WTC11 (cell line): ENCODE measurements at regions not wholly inside any gene's neighbourhood (a gene's known extent, or its start where the extent isn't known, plus 50 kb on each side); places are given as distances from the start of the nearest gene placed in this dataset.

Experiments used
- ATAC-seq: fragments of 200-7000 bp; cut with Tn5 transposase; 2 replicates; pipeline ENCODE4 v1.10.0; 2021; ENCODE audit warnings: mild to moderate bottlenecking, moderate library complexity
- CTCF ChIA-PET: fragments of 300-600 bp; sonication (Branson Sonifier 250); formaldehyde crosslinking; loops from one replicate; lab custom pipeline; 2021; ENCODE audit warnings: antibody characterized with exemption; lab: Charles Lee
- POLR2A ChIA-PET: fragments of 350-600 bp; sonication (Branson Sonifier 250); formaldehyde crosslinking; loops from one replicate; lab custom pipeline; 2021; ENCODE audit warnings: antibody characterized with exemption; lab: Charles Lee
- DNase-seq: peaks from one replicate; pipeline ENCODE4 v3.0.0; 2021; ENCODE audit warnings: low spot score
- H3K27ac Mint-ChIP-seq: 2 replicates; pipeline ENCODE4 v1.8.0; 2021; ENCODE audit warnings: mixed read lengths
- H3K27me3 Mint-ChIP-seq: 2 replicates; pipeline ENCODE4 v1.8.0; 2021; ENCODE audit warnings: low read depth, mild to moderate bottlenecking, moderate library complexity, mixed read lengths
- H3K36me3 Mint-ChIP-seq: 2 replicates; pipeline ENCODE4 v1.8.0; 2021; ENCODE audit warnings: mixed read lengths
- H3K4me1 Mint-ChIP-seq: 2 replicates; pipeline ENCODE4 v1.8.0; 2022; ENCODE audit warnings: mixed read lengths
- H3K4me3 Mint-ChIP-seq: 2 replicates; pipeline ENCODE4 v1.8.0; 2021; ENCODE audit warnings: mild to moderate bottlenecking, moderate library complexity, mixed read lengths
- H3K9me3 Mint-ChIP-seq: 2 replicates; pipeline ENCODE4 v1.8.0; 2021; ENCODE audit warnings: mixed read lengths
- FOXP1 ChIP-seq: sonication (generic); formaldehyde crosslinking; IDR thresholded peaks from 2 replicates; pipeline ENCODE4 v1.8.0; 2022; ENCODE audit warnings: missing genetic modification reagents, mild to moderate bottlenecking, moderate library complexity, borderline replicate concordance
- GABPB1 ChIP-seq: sonication (generic); formaldehyde crosslinking; IDR thresholded peaks from 2 replicates; pipeline ENCODE4 v1.8.1; 2023; ENCODE audit warnings: mild to moderate bottlenecking, missing genetic modification reagents
- GRHL2 ChIP-seq: fragments of 250-450 bp; sonication (Bioruptor Pico); IDR thresholded peaks from 2 replicates; pipeline ENCODE4 v1.8.0; 2022; ENCODE audit warnings: mild to moderate bottlenecking, moderate library complexity; ENCODE audit not compliant: insufficient replicate concordance, severe bottlenecking
- GTF2I ChIP-seq: fragments of 250-450 bp; sonication (Bioruptor Pico); conservative IDR thresholded peaks from 2 replicates; pipeline ENCODE4 v1.4.0; 2021; ENCODE audit warnings: mild to moderate bottlenecking
- IRF2 ChIP-seq: sonication (generic); formaldehyde crosslinking; IDR thresholded peaks from 2 replicates; pipeline ENCODE4 v1.8.0; 2022; ENCODE audit warnings: low read depth, missing genetic modification reagents, borderline replicate concordance
- JAZF1 ChIP-seq: fragments of 250-450 bp; sonication (Bioruptor Pico); IDR thresholded peaks from 2 replicates; pipeline ENCODE4 v1.9.0; 2021; ENCODE audit warnings: moderate library complexity, mild to moderate bottlenecking, inconsistent platforms
- KAT7 ChIP-seq: sonication (generic); formaldehyde crosslinking; IDR thresholded peaks from 2 replicates; pipeline ENCODE4 v1.8.1; 2023; ENCODE audit warnings: missing genetic modification reagents, mild to moderate bottlenecking, borderline replicate concordance
- MXD4 ChIP-seq: fragments of 250-450 bp; sonication (Bioruptor Pico); IDR thresholded peaks from 2 replicates; pipeline ENCODE4 v1.8.0; 2021; ENCODE audit warnings: mild to moderate bottlenecking, moderate library complexity, borderline replicate concordance
- MYBL2 ChIP-seq: sonication (generic); formaldehyde crosslinking; IDR thresholded peaks from 2 replicates; pipeline ENCODE4 v1.8.1; 2023; ENCODE audit warnings: mild to moderate bottlenecking, moderate library complexity, missing genetic modification reagents
- RELA ChIP-seq: sonication (generic); formaldehyde crosslinking; IDR thresholded peaks from 2 replicates; pipeline ENCODE4 v1.8.1; 2022; ENCODE audit warnings: missing genetic modification reagents, mild to moderate bottlenecking, borderline replicate concordance
- RORB ChIP-seq: fragments of 250-450 bp; sonication (Bioruptor Pico); IDR thresholded peaks from 2 replicates; pipeline ENCODE4 v1.9.0; 2021; ENCODE audit warnings: mild to moderate bottlenecking
- SMAD4 ChIP-seq: sonication (generic); formaldehyde crosslinking; IDR thresholded peaks from 2 replicates; pipeline ENCODE4 v1.8.0; 2022; ENCODE audit warnings: mild to moderate bottlenecking, missing genetic modification reagents
- TCF7 ChIP-seq: sonication (generic); formaldehyde crosslinking; IDR thresholded peaks from 2 replicates; pipeline ENCODE4 v1.8.0; 2022; ENCODE audit warnings: mild to moderate bottlenecking, low read depth, missing genetic modification reagents, moderate library complexity
- TEAD4 ChIP-seq: sonication (generic); formaldehyde crosslinking; IDR thresholded peaks from 2 replicates; pipeline ENCODE4 v1.8.0; 2022; ENCODE audit warnings: mild to moderate bottlenecking, missing genetic modification reagents
- ZBTB21 ChIP-seq: sonication (generic); formaldehyde crosslinking; IDR thresholded peaks from 2 replicates; pipeline ENCODE4 v1.8.1; 2023; ENCODE audit warnings: mild to moderate bottlenecking, missing genetic modification reagents, borderline replicate concordance
- ZNF232 ChIP-seq: sonication (generic); formaldehyde crosslinking; IDR thresholded peaks from 2 replicates; pipeline ENCODE4 v1.8.0; 2022; ENCODE audit warnings: mild to moderate bottlenecking, missing genetic modification reagents
- ZNF396 ChIP-seq: fragments of 250-450 bp; sonication (Bioruptor Pico); IDR thresholded peaks from 2 replicates; pipeline ENCODE4 v1.8.0; 2021; ENCODE audit warnings: mild to moderate bottlenecking, moderate library complexity, borderline replicate concordance
- ZNF416 ChIP-seq: fragments of 250-450 bp; sonication (Bioruptor Pico); IDR thresholded peaks from 2 replicates; pipeline ENCODE4 v1.9.0; 2021; ENCODE audit warnings: mild to moderate bottlenecking, inconsistent platforms
- TF ChIP-seq, protein P1 (sequence below): sonication (generic); formaldehyde crosslinking; IDR thresholded peaks from 2 replicates; pipeline ENCODE4 v1.8.1; 2023; ENCODE audit warnings: mild to moderate bottlenecking, missing genetic modification reagents
- TF ChIP-seq, protein P2 (sequence below): sonication (generic); formaldehyde crosslinking; IDR thresholded peaks from 2 replicates; pipeline ENCODE4 v1.8.1; 2023; ENCODE audit warnings: mild to moderate bottlenecking, missing genetic modification reagents, moderate library complexity
- TF ChIP-seq, protein P3 (sequence below): sonication (generic); formaldehyde crosslinking; IDR thresholded peaks from 2 replicates; pipeline ENCODE4 v1.8.0; 2023; ENCODE audit warnings: missing genetic modification reagents
- TF ChIP-seq, protein P4 (sequence below): sonication (generic); formaldehyde crosslinking; IDR thresholded peaks from 2 replicates; pipeline ENCODE4 v1.8.1; 2023; ENCODE audit warnings: mild to moderate bottlenecking, moderate library complexity, missing genetic modification reagents
- TF ChIP-seq, protein P5 (sequence below): sonication (generic); formaldehyde crosslinking; IDR thresholded peaks from 2 replicates; pipeline ENCODE4 v1.8.0; 2022; ENCODE audit warnings: mild to moderate bottlenecking, missing genetic modification reagents
- TF ChIP-seq, protein P6 (sequence below): sonication (generic); formaldehyde crosslinking; IDR thresholded peaks from 2 replicates; pipeline ENCODE4 v1.8.0; 2022; ENCODE audit warnings: mild to moderate bottlenecking, missing genetic modification reagents
- TF ChIP-seq, protein P7 (sequence below): sonication (generic); formaldehyde crosslinking; IDR thresholded peaks from 2 replicates; pipeline ENCODE4 v1.8.1; 2022; ENCODE audit warnings: missing genetic modification reagents, borderline replicate concordance
- TF ChIP-seq, protein P8 (sequence below): sonication (generic); formaldehyde crosslinking; conservative IDR thresholded peaks from 2 replicates; pipeline ENCODE4 v1.8.1; 2022; ENCODE audit warnings: mild to moderate bottlenecking, missing genetic modification reagents

DNA sequence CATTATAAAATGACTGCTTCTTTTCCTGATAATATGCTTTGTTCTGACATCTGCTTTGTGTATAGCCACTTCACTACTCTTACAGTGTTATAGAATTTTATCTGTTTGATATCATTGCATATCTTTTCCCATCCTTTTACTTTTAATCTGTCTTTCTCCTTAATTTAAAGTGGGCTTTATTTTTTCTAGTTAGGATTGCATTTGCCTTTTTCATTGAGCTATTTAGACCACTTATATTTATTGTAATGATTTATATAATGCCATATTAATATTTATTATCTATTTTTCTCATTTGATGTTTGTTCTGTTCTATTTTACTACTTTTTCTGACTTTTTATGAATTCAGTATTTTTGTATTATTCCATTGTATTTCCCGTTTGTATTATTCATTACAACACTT, 758.7 kb downstream of the TMEM182 start:
- CTCF ChIA-PET: no interaction called here
- Mint-ChIP-seq H3K9me3 (peaks cover 22% of the 10 kb centered on the region), H3K4me1 (no peaks in the 10 kb centered on the region), H3K4me3 (no peak overlapping the region), H3K27ac (no peak overlapping the region), H3K27me3 (no peaks in the 10 kb centered on the region), H3K36me3 (peaks cover 5% of the 10 kb centered on the region; the same call in 1 of the 2 replicates)
- DNase-seq (no peak), ATAC-seq (no peak)
- POLR2A ChIA-PET: no interaction called here
- TF ChIP-seq RORB (CRISPR knock-in tag) (no peak), ZNF396 (CRISPR knock-in tag) (no peak), GABPB1 (no peak), MYBL2 (CRISPR knock-in tag) (no peak), FOXP1 (CRISPR knock-in tag) (no peak), KAT7 (CRISPR knock-in tag) (no peak), MXD4 (CRISPR knock-in tag) (no peak), RELA (no peak), ZBTB21 (no peak), ZNF232 (CRISPR knock-in tag) (no peak)
- TF ChIP-seq, protein P1, sequence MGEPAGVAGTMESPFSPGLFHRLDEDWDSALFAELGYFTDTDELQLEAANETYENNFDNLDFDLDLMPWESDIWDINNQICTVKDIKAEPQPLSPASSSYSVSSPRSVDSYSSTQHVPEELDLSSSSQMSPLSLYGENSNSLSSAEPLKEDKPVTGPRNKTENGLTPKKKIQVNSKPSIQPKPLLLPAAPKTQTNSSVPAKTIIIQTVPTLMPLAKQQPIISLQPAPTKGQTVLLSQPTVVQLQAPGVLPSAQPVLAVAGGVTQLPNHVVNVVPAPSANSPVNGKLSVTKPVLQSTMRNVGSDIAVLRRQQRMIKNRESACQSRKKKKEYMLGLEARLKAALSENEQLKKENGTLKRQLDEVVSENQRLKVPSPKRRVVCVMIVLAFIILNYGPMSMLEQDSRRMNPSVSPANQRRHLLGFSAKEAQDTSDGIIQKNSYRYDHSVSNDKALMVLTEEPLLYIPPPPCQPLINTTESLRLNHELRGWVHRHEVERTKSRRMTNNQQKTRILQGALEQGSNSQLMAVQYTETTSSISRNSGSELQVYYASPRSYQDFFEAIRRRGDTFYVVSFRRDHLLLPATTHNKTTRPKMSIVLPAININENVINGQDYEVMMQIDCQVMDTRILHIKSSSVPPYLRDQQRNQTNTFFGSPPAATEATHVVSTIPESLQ (CRISPR knock-in tag): no peak
- TF ChIP-seq, protein P2, sequence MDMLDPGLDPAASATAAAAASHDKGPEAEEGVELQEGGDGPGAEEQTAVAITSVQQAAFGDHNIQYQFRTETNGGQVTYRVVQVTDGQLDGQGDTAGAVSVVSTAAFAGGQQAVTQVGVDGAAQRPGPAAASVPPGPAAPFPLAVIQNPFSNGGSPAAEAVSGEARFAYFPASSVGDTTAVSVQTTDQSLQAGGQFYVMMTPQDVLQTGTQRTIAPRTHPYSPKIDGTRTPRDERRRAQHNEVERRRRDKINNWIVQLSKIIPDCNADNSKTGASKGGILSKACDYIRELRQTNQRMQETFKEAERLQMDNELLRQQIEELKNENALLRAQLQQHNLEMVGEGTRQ (CRISPR knock-in tag): no peak
- TF ChIP-seq, protein P3, sequence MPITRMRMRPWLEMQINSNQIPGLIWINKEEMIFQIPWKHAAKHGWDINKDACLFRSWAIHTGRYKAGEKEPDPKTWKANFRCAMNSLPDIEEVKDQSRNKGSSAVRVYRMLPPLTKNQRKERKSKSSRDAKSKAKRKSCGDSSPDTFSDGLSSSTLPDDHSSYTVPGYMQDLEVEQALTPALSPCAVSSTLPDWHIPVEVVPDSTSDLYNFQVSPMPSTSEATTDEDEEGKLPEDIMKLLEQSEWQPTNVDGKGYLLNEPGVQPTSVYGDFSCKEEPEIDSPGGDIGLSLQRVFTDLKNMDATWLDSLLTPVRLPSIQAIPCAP (CRISPR knock-in tag): no peak
- TF ChIP-seq, protein P4, sequence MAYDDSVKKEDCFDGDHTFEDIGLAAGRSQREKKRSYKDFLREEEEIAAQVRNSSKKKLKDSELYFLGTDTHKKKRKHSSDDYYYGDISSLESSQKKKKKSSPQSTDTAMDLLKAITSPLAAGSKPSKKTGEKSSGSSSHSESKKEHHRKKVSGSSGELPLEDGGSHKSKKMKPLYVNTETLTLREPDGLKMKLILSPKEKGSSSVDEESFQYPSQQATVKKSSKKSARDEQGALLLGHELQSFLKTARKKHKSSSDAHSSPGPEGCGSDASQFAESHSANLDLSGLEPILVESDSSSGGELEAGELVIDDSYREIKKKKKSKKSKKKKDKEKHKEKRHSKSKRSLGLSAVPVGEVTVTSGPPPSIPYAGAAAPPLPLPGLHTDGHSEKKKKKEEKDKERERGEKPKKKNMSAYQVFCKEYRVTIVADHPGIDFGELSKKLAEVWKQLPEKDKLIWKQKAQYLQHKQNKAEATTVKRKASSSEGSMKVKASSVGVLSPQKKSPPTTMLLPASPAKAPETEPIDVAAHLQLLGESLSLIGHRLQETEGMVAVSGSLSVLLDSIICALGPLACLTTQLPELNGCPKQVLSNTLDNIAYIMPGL: no peak

DNA sequence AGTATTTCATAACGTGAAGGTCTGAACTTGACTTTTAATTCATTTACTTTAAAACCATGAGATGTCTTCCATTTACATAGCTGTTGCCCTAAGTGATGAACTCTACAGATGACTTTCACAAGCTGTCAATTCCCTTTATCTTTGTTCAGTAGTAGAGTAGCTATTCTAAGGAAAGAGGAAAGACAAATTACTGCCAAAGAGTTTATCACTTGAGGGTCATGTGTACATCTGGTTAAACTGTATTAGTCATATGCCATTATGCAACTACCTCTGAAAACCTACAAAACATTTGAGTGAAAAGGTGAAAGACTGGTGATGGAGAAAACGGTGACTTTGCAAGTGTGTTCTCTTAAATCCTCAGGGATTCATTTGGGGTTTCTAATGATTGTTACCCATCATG, 763.9 kb downstream of the TMEM182 start:
- ChIA-PET POLR2A (interaction anchor here (0.7 kb wide), 1 partner anchor 623 kb away, joined by 3 read pairs; no protein-coding TSS in a partner anchor), CTCF (no interaction called here)
- Mint-ChIP-seq H3K9me3 (no peaks in the 10 kb centered on the region), H3K4me3 (no peak overlapping the region), H3K4me1 (peaks cover 7% of the 10 kb centered on the region), H3K27me3 (no peaks in the 10 kb centered on the region), H3K27ac (no peak overlapping the region), H3K36me3 (no peaks in the 10 kb centered on the region)
- DNase-seq (no peak), ATAC-seq (no peak)
- TF ChIP-seq IRF2 (CRISPR knock-in tag) (no peak), ZNF396 (CRISPR knock-in tag) (no peak), ZNF416 (no peak), JAZF1 (CRISPR knock-in tag) (no peak), FOXP1 (CRISPR knock-in tag) (no peak), RELA (no peak), GRHL2 (no peak), GTF2I (CRISPR knock-in tag) (no peak), SMAD4 (CRISPR knock-in tag) (no peak), TCF7 (CRISPR knock-in tag) (no peak), TEAD4 (CRISPR knock-in tag) (no peak)
- TF ChIP-seq, protein P5, sequence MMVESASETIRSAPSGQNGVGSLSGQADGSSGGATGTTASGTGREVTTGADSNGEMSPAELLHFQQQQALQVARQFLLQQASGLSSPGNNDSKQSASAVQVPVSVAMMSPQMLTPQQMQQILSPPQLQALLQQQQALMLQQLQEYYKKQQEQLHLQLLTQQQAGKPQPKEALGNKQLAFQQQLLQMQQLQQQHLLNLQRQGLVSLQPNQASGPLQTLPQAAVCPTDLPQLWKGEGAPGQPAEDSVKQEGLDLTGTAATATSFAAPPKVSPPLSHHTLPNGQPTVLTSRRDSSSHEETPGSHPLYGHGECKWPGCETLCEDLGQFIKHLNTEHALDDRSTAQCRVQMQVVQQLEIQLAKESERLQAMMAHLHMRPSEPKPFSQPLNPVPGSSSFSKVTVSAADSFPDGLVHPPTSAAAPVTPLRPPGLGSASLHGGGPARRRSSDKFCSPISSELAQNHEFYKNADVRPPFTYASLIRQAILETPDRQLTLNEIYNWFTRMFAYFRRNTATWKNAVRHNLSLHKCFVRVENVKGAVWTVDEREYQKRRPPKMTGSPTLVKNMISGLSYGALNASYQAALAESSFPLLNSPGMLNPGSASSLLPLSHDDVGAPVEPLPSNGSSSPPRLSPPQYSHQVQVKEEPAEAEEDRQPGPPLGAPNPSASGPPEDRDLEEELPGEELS (CRISPR knock-in tag): no peak
- TF ChIP-seq, protein P6, sequence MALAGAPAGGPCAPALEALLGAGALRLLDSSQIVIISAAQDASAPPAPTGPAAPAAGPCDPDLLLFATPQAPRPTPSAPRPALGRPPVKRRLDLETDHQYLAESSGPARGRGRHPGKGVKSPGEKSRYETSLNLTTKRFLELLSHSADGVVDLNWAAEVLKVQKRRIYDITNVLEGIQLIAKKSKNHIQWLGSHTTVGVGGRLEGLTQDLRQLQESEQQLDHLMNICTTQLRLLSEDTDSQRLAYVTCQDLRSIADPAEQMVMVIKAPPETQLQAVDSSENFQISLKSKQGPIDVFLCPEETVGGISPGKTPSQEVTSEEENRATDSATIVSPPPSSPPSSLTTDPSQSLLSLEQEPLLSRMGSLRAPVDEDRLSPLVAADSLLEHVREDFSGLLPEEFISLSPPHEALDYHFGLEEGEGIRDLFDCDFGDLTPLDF (CRISPR knock-in tag): no peak
- TF ChIP-seq, protein P7, sequence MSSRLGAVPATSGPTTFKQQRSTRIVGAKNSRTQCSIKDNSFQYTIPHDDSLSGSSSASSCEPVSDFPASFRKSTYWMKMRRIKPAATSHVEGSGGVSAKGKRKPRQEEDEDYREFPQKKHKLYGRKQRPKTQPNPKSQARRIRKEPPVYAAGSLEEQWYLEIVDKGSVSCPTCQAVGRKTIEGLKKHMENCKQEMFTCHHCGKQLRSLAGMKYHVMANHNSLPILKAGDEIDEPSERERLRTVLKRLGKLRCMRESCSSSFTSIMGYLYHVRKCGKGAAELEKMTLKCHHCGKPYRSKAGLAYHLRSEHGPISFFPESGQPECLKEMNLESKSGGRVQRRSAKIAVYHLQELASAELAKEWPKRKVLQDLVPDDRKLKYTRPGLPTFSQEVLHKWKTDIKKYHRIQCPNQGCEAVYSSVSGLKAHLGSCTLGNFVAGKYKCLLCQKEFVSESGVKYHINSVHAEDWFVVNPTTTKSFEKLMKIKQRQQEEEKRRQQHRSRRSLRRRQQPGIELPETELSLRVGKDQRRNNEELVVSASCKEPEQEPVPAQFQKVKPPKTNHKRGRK (CRISPR knock-in tag): no peak
- TF ChIP-seq, protein P8, sequence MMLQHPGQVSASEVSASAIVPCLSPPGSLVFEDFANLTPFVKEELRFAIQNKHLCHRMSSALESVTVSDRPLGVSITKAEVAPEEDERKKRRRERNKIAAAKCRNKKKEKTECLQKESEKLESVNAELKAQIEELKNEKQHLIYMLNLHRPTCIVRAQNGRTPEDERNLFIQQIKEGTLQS: no peak
